H1 (cell line): ENCODE measurements at regions not wholly inside any gene's neighbourhood (a gene's known extent, or its start where the extent isn't known, plus 50 kb on each side); places are given as distances from the start of the nearest gene placed in this dataset.
A peak's percentile ranks its signal among the peaks of the same experiment; 100 is the strongest.

ENCODE experiments used
- CBX5 ChIP-seq: fragments of 300-800, 300-1000 bp; sonication (generic); IDR thresholded peaks from 2 replicates; pipeline ENCODE4 v1.7.1; 2016; ENCODE audit warnings: antibody characterized with exemption, low read length, low read depth
- CBX8 ChIP-seq: fragments of 300-800, 300-1000 bp; sonication (generic); IDR thresholded peaks from 2 replicates; pipeline ENCODE4 v1.7.1; 2016; ENCODE audit warnings: low read depth, low read length, borderline replicate concordance
- CEBPB ChIP-seq: IDR thresholded peaks from 2 replicates; pipeline ENCODE4 v1.6.1; 2012; ENCODE audit warnings: low read depth, low read length
- CREB1 ChIP-seq: IDR thresholded peaks from 2 replicates; pipeline ENCODE4 v1.6.1; 2012; ENCODE audit warnings: inconsistent platforms
- GABPA ChIP-seq: IDR thresholded peaks from 2 replicates; pipeline ENCODE4 v1.6.1; 2011; ENCODE audit warnings: mild to moderate bottlenecking, low read length, moderate library complexity, borderline replicate concordance; ENCODE audit not compliant: insufficient read depth
- JUN ChIP-seq: IDR thresholded peaks from 2 replicates; pipeline ENCODE4 v1.6.1; 2011; ENCODE audit warnings: low read depth, mild to moderate bottlenecking, improper control_type of control experiment, low read length
- PHF8 ChIP-seq: fragments of 200-600 bp; sonication (generic); conservative IDR thresholded peaks from 2 replicates; pipeline ENCODE4 v1.7.1; 2012; ENCODE audit warnings: low read depth, mild to moderate bottlenecking, inconsistent platforms, low read length, moderate library complexity
- RFX5 ChIP-seq: IDR thresholded peaks from 2 replicates; pipeline ENCODE4 v1.6.1; 2011; ENCODE audit warnings: low read depth, low read length, improper control_type of control experiment, borderline replicate concordance
- SP4 ChIP-seq: IDR thresholded peaks from 2 replicates; pipeline ENCODE4 v1.6.1; 2012; ENCODE audit warnings: low read length, inconsistent platforms
- SRF ChIP-seq: IDR thresholded peaks from 2 replicates; pipeline ENCODE4 v1.6.1; 2011; ENCODE audit warnings: mild to moderate bottlenecking, low read depth, low read length, moderate library complexity
- SUZ12 ChIP-seq: fragments of 200-600 bp; sonication (generic); IDR thresholded peaks from 2 replicates; pipeline ENCODE4 v1.6.1; 2012; ENCODE audit warnings: mild to moderate bottlenecking, inconsistent platforms, low read length, moderate library complexity, mixed read lengths
- TAF7 ChIP-seq: optimal IDR thresholded peaks from 2 replicates; pipeline ENCODE3; 2011; ENCODE audit warnings: low read depth, mild to moderate bottlenecking, inconsistent platforms, low read length, moderate library complexity, borderline replicate concordance
- TEAD4 ChIP-seq: IDR thresholded peaks from 2 replicates; pipeline ENCODE4 v1.6.1; 2012; ENCODE audit warnings: low read depth, low read length, inconsistent platforms, mixed read lengths
- TF ChIP-seq, protein P1 (sequence below): IDR thresholded peaks from 2 replicates; pipeline ENCODE4 v1.6.1; 2012; ENCODE audit warnings: low read length, inconsistent platforms

DNA sequence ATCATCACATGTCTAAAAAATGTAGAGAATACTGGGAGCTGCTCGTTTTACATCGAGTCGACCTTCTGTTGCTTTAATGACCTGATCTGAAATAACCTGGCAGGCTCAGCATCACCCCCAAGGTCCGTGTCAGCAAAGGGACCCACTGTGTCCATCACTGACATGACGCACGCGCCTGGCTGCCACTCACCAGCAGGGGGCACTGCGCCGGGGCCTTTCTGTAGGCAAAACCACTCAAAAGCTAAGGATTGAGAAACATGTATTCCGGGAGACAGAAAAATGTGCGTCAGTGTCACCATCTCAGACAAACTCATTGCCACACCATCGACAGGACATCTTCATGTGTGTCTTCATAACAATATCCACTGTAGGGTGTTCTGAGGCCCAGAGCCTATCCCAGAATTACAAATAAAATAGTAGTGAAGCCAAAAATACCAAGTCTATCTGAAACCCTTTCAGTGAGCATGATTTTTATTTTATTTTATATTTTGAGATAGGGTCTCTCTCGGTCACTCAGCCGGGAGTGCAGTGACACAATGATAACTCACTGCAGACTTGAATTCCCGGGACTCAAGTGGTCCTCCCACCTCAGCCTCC, 130.3 kb upstream of the LSM14A start (continued):
- TF ChIP-seq, protein P1, sequence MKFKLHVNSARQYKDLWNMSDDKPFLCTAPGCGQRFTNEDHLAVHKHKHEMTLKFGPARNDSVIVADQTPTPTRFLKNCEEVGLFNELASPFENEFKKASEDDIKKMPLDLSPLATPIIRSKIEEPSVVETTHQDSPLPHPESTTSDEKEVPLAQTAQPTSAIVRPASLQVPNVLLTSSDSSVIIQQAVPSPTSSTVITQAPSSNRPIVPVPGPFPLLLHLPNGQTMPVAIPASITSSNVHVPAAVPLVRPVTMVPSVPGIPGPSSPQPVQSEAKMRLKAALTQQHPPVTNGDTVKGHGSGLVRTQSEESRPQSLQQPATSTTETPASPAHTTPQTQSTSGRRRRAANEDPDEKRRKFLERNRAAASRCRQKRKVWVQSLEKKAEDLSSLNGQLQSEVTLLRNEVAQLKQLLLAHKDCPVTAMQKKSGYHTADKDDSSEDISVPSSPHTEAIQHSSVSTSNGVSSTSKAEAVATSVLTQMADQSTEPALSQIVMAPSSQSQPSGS, result no peak
- TF ChIP-seq TAF7 (no peak), SP4 (no peak), RFX5 (no peak), CBX5 (no peak), SRF (no peak), TEAD4 (no peak), JUN (no peak), CREB1 (peak; percentile 75), CBX8 (no peak), SUZ12 (no peak), GABPA (peak; percentile 18; the same call in 1 of the 2 replicates), PHF8 (no peak), CEBPB (0 out of 2 replicates have a peak, but pooled peaks have one; percentile 38)
- TF ChIP-seq, all 59 proteins: peak for 8
